K562 (cell line): ENCODE measurements at regions not wholly inside any gene's neighbourhood (a gene's known extent, or its start where the extent isn't known, plus 50 kb on each side); places are given as distances from the start of the nearest gene placed in this dataset.

Experiments used
- ATAC-seq: fragments of 200-7000 bp; cut with Tn5 transposase; 3 replicates; pipeline ENCODE4 v1.9.1; 2020; ENCODE audit warnings: moderate library complexity
- BruUV-seq: library from RNA; stranded (reverse); fragments of 400-500 nt; replicated peaks from 2 replicates; lab custom pipeline; 2021; lab: Mats Ljungman, UMichigan
- CTCF ChIA-PET: fragments of 300-600 bp; formaldehyde crosslinking; extraction: SDS; loops from one replicate; lab custom pipeline; 2021; ENCODE audit warnings: low intra/inter-chr PET ratio; lab: Yijun Ruan, JAX
- POLR2A ChIA-PET: fragments of 300-600, 350-650 bp; sonication (Branson Sonifier 250); formaldehyde crosslinking; extraction: SDS; loops from one replicate; lab custom pipeline; 2021; ENCODE audit warnings: antibody characterized with exemption, inconsistent platforms; lab: Yijun Ruan, JAX
- DNase-seq, 4 experiments: peaks; one replicate each; pipeline versions ENCODE4 v3.0.0 to v3.0.0-alpha.2; 2011 to 2018; ENCODE audit warnings: low spot score in 3 of 4, mixed read lengths in 3 of 4; ENCODE audit errors: extremely low read depth in 1 of 4
- FAIRE-seq: peaks from 2 replicates; lab custom pipeline; 2011; peaks lifted over from hg19 to GRCh38; lab: Jason Lieb, UNC
- H2AFZ ChIP-seq: 2 replicates; pipeline ENCODE4 v1.6.0; 2011; ENCODE audit warnings: low read depth, low read length, control low read depth, inconsistent platforms
- H3K27ac ChIP-seq: fragments of 200-600 bp; 3 replicates; pipeline ENCODE4 v1.8.0; 2011; ENCODE audit warnings: low read depth, mild to moderate bottlenecking, control low read depth, inconsistent platforms, low read length, moderate library complexity, mixed read lengths; ENCODE audit errors: extremely low read depth
- H3K27me3 ChIP-seq, 2 experiments: fragments of 300-600 bp in 1 of 2; 2 replicates in 1 of 2; 3 replicates in 1 of 2; pipeline versions ENCODE4 v1.6.0 to v1.8.0; 2011; ENCODE audit warnings: inconsistent platforms in 2 of 2, low read length in 2 of 2, mild to moderate bottlenecking in 1 of 2, mixed read lengths in 1 of 2, moderate library complexity in 1 of 2; ENCODE audit not compliant: control insufficient read depth in 2 of 2, insufficient read depth in 2 of 2
- H3K36me3 ChIP-seq: fragments of 300-600 bp; 3 replicates; pipeline ENCODE4 v1.8.0; 2011; ENCODE audit warnings: mild to moderate bottlenecking, low read length, inconsistent platforms; ENCODE audit not compliant: control insufficient read depth, insufficient read depth
- H3K4me1 ChIP-seq, 2 experiments: fragments of 200-600 bp in 1 of 2; replicated peaks in 1 of 2; 2 replicates in 1 of 2; 3 replicates in 1 of 2; pipeline versions ENCODE4 v1.5.1 to v1.8.0; 2011; ENCODE audit warnings: inconsistent platforms in 2 of 2, low read length in 2 of 2, mild to moderate bottlenecking in 1 of 2, mixed read lengths in 1 of 2, moderate library complexity in 1 of 2; ENCODE audit not compliant: control insufficient read depth in 2 of 2, insufficient read depth in 2 of 2
- H3K4me2 ChIP-seq: 2 replicates; pipeline ENCODE4 v1.6.1; 2011; ENCODE audit warnings: low read length, control low read depth, inconsistent platforms, mixed read lengths; ENCODE audit not compliant: insufficient read depth
- H3K4me3 ChIP-seq: fragments of 200-600 bp; sonication (generic), shearing (Covaris generic); 2 replicates; pipeline ENCODE4 v1.5.1; 2016; ENCODE audit warnings: control low read depth, inconsistent platforms
- H3K79me2 ChIP-seq: fragments of 200-600 bp; 3 replicates; pipeline ENCODE4 v1.8.0; 2011; ENCODE audit warnings: low read length, inconsistent platforms; ENCODE audit not compliant: control insufficient read depth, insufficient read depth
- H3K9ac ChIP-seq, 2 experiments: 2 replicates each; pipeline versions ENCODE4 v1.6.0 to v1.6.1; 2011; ENCODE audit warnings: low read depth in 2 of 2, low read length in 2 of 2, control low read depth in 1 of 2, inconsistent platforms in 1 of 2, mild to moderate bottlenecking in 1 of 2, mixed read lengths in 1 of 2; ENCODE audit not compliant: insufficient read depth in 1 of 2
- H3K9me1 ChIP-seq: one replicate; pipeline ENCODE4 v1.6.0; 2011; ENCODE audit warnings: inconsistent platforms, mild to moderate bottlenecking, low read length, moderate library complexity; ENCODE audit not compliant: control insufficient read depth, insufficient read depth
- H3K9me3 ChIP-seq: replicated peaks from 2 replicates; pipeline ENCODE4 v1.5.1; 2011; ENCODE audit warnings: low read depth, low read length, inconsistent platforms; ENCODE audit not compliant: control insufficient read depth, insufficient read depth
- H4K20me1 ChIP-seq: replicated peaks from 2 replicates; pipeline ENCODE4 v1.6.1; 2011; ENCODE audit warnings: low read length, inconsistent platforms, mixed read lengths; ENCODE audit not compliant: control insufficient read depth, insufficient read depth
- BRD9 ChIP-seq: fragments of 450-650 bp; IDR thresholded peaks from 2 replicates; pipeline ENCODE4 v1.6.1; 2018; ENCODE audit warnings: low read depth; ENCODE audit not compliant: partially characterized antibody
- DPF2 ChIP-seq: fragments of 450-650 bp; IDR thresholded peaks from 2 replicates; pipeline ENCODE4 v1.6.1; 2016
- FOXJ2 ChIP-seq: fragments of 200-800 bp; sonication (Bioruptor generic); IDR thresholded peaks from 2 replicates; pipeline ENCODE4 v1.6.1; 2016; ENCODE audit warnings: missing genetic modification characterization, missing compliant biosample characterization
- HNRNPLL ChIP-seq: fragments of 200-400 bp; formaldehyde crosslinking; IDR thresholded peaks from 2 replicates; pipeline ENCODE4 v1.6.1; 2017; ENCODE audit warnings: low read length, low read depth, mild to moderate bottlenecking; ENCODE audit not compliant: poor library complexity, severe bottlenecking
- KLF16 ChIP-seq: IDR thresholded peaks from 2 replicates; pipeline ENCODE4 v1.6.1; 2016; ENCODE audit warnings: antibody characterized with exemption
- MAFK ChIP-seq: IDR thresholded peaks from 2 replicates; pipeline ENCODE4 v1.6.1; 2011; ENCODE audit warnings: low read length, improper control_type of control experiment
- RNF2 ChIP-seq: sonication (generic); IDR thresholded peaks from 2 replicates; pipeline ENCODE4 v1.6.1; 2016
- SFPQ ChIP-seq: fragments of 200-400 bp; formaldehyde crosslinking; IDR thresholded peaks from 2 replicates; pipeline ENCODE4 v1.6.1; 2017; ENCODE audit warnings: mild to moderate bottlenecking, low read depth, low read length, moderate library complexity
- STAT5A ChIP-seq: IDR thresholded peaks from 2 replicates; pipeline ENCODE4 v1.6.1; 2012; ENCODE audit warnings: low read length, inconsistent platforms, borderline replicate concordance
- THRAP3 ChIP-seq: fragments of 450-650 bp; IDR thresholded peaks from 2 replicates; pipeline ENCODE4 v1.6.1; 2016; ENCODE audit warnings: mild to moderate bottlenecking, inconsistent platforms, borderline replicate concordance
- ZNF140 ChIP-seq: fragments of 250-450 bp; sonication (Bioruptor Pico); IDR thresholded peaks from 2 replicates; pipeline ENCODE4 v1.8.0; 2021; ENCODE audit warnings: moderate library complexity, mild to moderate bottlenecking, inconsistent platforms
- ZNF282 ChIP-seq: sonication (generic); formaldehyde crosslinking; IDR thresholded peaks from 2 replicates; pipeline ENCODE4 v1.8.1; 2023; ENCODE audit warnings: missing genetic modification reagents
- ZNF445 ChIP-seq: fragments of 250-450 bp; sonication (Bioruptor Pico); IDR thresholded peaks from 2 replicates; pipeline ENCODE4 v1.4.0; 2020; ENCODE audit warnings: low read depth, mild to moderate bottlenecking, moderate library complexity
- WGBS: fragments of 100-300 bp; shearing (Covaris generic); methylation state at CpG from one replicate; pipeline ENCODE4 v1.1.6; 2016; ENCODE audit warnings: low coverage, mixed read lengths; ENCODE audit not compliant: insufficient coverage; ENCODE audit errors: missing lambda C conversion rate; 5-methylcytosine and 5-hydroxymethylcytosine counted together
- in situ Hi-C: fragments of 300-500 bp; cut with MboI; formaldehyde crosslinking; loops from 4 replicates; pipeline ENCODE4 v1.15.0; 2018; ENCODE audit warnings: inconsistent platforms, mixed read lengths
- intact Hi-C: fragments of 100-400 bp; cut with micrococcal nuclease; formaldehyde crosslinking; loops from 2 replicates; pipeline ENCODE4 v1.14.2; 2022

GRCh38 chr17:56688151-56688550 is 94.7 kb downstream of the NOG start:
- in situ Hi-C loops (no loop called here), intact Hi-C loops (no loop called here)
- H2AFZ ChIP-seq = no peak overlapping the region
- no peak overlapping the region for H3K4me3 ChIP-seq
- no peaks in the 10 kb centered on the region for H4K20me1 ChIP-seq
- ATAC-seq (no peak), DNase-seq (no peak), FAIRE-seq (no peak)
- no peak overlapping the region for H3K4me2 ChIP-seq
- peaks cover 0 to 3% of the 10 kb centered on the region in 2 experiments; a peak in 2 of 5 replicates for H3K27me3 ChIP-seq
- CTCF ChIA-PET = no interaction called here
- TF ChIP-seq ZNF445 (CRISPR knock-in tag) = no peak
- no peak for TF ChIP-seq ZNF140 (CRISPR knock-in tag)
- no peak for TF ChIP-seq MAFK
- TF ChIP-seq STAT5A = no peak
- no peak for TF ChIP-seq THRAP3
- no peak for TF ChIP-seq DPF2
- no peak for TF ChIP-seq SFPQ
- TF ChIP-seq BRD9 = no peak
- no peak for TF ChIP-seq HNRNPLL
- no peak for TF ChIP-seq ZNF282
- TF ChIP-seq KLF16 = no peak
- no peak for TF ChIP-seq RNF2
- no peak for TF ChIP-seq FOXJ2
- H3K4me1 ChIP-seq = no peaks in the 10 kb centered on the region
- no peaks in the 10 kb centered on the region for H3K79me2 ChIP-seq
- H3K27ac ChIP-seq = no peak overlapping the region
- no TSS peak for BruUV-seq
- POLR2A ChIA-PET = no interaction called here
- WGBS = 0% methylated on average over 1 of the region's 1 CpG
- no peaks in the 10 kb centered on the region for H3K36me3 ChIP-seq
- no peaks in the 10 kb centered on the region for H3K9me1 ChIP-seq
- no peak overlapping the region for H3K9ac ChIP-seq
- H3K9me3 ChIP-seq = no peaks in the 10 kb centered on the region
